ENCODE measurements at regions not wholly inside any gene's neighbourhood (a gene's known extent, or its start where the extent isn't known, plus 50 kb on each side); places are given as distances from the start of the nearest gene placed in this dataset.

DNA sequence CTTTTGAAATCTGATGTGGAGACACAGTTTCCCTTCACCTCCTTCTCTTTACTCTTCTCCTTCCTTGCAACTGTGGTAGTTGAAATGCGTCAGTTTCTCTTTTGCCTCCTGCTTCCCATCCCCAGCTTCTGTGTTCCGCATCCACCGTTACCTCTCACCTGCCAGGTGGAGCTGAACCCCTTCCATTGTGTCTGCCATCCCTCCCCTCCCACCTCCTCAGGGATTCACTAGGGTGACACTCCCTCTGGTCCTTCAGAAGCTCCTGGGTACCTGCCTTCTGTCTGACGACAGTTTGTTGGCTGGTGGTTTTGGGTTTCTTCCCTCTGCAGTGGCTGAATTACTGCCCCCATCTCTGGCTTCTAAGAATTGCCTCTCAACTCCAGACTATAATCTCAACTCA lies 132.1 kb downstream of the SLC24A2 start:
- TF ChIP-seq TAF1 (IDR thresholded peaks at IDR 0.05; ENCODE audit: borderline replicate concordance, insufficient read depth, low read length) (no peak), SIN3A (IDR thresholded peaks at IDR 0.05; ENCODE audit: borderline replicate concordance, insufficient read depth, low read length) (no peak), FOXP2 (optimal IDR thresholded peaks at IDR 0.05; ENCODE audit: borderline replicate concordance, extremely low read depth, extremely low read length, insufficient read depth) (no peak), POLR2AphosphoS5 (IDR thresholded peaks at IDR 0.05; ENCODE audit: low read depth, low read length) (no peak)
- TF ChIP-seq, protein P1, sequence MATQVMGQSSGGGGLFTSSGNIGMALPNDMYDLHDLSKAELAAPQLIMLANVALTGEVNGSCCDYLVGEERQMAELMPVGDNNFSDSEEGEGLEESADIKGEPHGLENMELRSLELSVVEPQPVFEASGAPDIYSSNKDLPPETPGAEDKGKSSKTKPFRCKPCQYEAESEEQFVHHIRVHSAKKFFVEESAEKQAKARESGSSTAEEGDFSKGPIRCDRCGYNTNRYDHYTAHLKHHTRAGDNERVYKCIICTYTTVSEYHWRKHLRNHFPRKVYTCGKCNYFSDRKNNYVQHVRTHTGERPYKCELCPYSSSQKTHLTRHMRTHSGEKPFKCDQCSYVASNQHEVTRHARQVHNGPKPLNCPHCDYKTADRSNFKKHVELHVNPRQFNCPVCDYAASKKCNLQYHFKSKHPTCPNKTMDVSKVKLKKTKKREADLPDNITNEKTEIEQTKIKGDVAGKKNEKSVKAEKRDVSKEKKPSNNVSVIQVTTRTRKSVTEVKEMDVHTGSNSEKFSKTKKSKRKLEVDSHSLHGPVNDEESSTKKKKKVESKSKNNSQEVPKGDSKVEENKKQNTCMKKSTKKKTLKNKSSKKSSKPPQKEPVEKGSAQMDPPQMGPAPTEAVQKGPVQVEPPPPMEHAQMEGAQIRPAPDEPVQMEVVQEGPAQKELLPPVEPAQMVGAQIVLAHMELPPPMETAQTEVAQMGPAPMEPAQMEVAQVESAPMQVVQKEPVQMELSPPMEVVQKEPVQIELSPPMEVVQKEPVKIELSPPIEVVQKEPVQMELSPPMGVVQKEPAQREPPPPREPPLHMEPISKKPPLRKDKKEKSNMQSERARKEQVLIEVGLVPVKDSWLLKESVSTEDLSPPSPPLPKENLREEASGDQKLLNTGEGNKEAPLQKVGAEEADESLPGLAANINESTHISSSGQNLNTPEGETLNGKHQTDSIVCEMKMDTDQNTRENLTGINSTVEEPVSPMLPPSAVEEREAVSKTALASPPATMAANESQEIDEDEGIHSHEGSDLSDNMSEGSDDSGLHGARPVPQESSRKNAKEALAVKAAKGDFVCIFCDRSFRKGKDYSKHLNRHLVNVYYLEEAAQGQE (IDR thresholded peaks at IDR 0.05; ENCODE audit: insufficient read depth in 1 of 2, low read depth in 2 of 2, low read length in 2 of 2) = no peak

DNA sequence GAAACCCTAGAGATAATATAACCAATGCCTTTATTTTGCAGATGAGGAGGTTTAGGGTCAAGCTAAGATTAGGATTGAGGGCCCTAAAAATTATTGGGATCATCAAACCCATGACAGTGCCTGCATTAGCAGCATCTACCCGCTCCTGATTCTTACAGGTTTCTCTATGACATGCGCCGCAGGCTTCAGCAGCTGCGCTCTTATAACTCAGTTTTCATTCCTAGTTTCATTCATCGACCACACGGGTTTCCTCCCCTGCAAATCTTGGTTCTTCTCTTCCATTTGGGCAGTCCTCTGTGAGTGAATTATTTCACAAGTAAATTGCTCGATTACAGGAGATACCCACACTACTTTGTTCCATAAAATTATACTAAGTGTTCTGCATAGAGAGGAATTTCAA lies 137.2 kb downstream of the SLC24A2 start:
- no peak for TF ChIP-seq FOXP2 (optimal IDR thresholded peaks at IDR 0.05; ENCODE audit: borderline replicate concordance, extremely low read depth, extremely low read length, insufficient read depth)
- TF ChIP-seq SIN3A (IDR thresholded peaks at IDR 0.05; ENCODE audit: borderline replicate concordance, insufficient read depth, low read length) = no peak
- TF ChIP-seq, protein P1 (IDR thresholded peaks at IDR 0.05; ENCODE audit: insufficient read depth in 1 of 2, low read depth in 2 of 2, low read length in 2 of 2) = no peak
- no peak for TF ChIP-seq POLR2AphosphoS5 (IDR thresholded peaks at IDR 0.05; ENCODE audit: low read depth, low read length)
- no peak for TF ChIP-seq TAF1 (IDR thresholded peaks at IDR 0.05; ENCODE audit: borderline replicate concordance, insufficient read depth, low read length)

- TF ChIP-seq TAF1 (IDR thresholded peaks at IDR 0.05; ENCODE audit: borderline replicate concordance, insufficient read depth, low read length) (no peak), SIN3A (IDR thresholded peaks at IDR 0.05; ENCODE audit: borderline replicate concordance, insufficient read depth, low read length) (no peak), FOXP2 (optimal IDR thresholded peaks at IDR 0.05; ENCODE audit: borderline replicate concordance, extremely low read depth, extremely low read length, insufficient read depth) (no peak), POLR2AphosphoS5 (IDR thresholded peaks at IDR 0.05; ENCODE audit: low read depth, low read length) (no peak)
- TF ChIP-seq, protein P1 (IDR thresholded peaks at IDR 0.05; ENCODE audit: insufficient read depth in 1 of 2, low read depth in 2 of 2, low read length in 2 of 2) = no peak
Measured at GRCh38 chr9:19650312-19650711, 138.5 kb downstream of the SLC24A2 start.

DNA sequence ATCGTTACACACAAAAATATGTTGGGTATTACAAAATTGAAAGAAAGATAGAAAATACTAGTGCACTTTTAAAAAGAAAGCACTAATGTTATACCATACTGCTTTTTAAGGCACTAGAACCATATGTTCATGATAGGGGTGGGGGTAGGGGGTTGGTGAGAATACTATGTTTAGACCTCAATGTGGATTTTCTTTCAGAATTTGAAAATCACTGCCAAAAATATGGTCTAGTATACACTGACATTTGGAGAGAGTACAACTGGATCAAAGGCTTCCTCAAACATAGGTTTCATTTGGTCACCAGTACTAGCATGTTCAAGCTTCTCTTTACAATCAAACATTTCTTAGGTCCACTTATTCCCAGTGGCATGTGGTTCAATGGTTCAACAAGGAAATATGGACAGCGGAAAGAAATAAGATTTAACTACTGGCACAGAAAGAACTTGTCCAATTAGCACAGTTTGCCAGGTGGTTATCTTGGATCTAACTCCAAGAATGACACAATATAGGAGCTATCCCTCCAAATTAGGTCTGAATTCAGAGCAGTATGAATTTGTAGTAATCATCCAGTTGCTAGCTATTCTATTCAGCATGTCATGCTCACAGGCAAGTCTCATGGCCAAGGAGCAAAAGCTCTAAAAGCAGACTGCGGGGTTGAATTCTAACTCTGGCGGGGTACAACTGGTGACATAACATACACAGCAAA lies 139.3 kb downstream of the SLC24A2 start:
- TF ChIP-seq POLR2AphosphoS5 (IDR thresholded peaks at IDR 0.05; ENCODE audit: low read depth, low read length) = no peak
- no peak for TF ChIP-seq SIN3A (IDR thresholded peaks at IDR 0.05; ENCODE audit: borderline replicate concordance, insufficient read depth, low read length)
- no peak for TF ChIP-seq FOXP2 (optimal IDR thresholded peaks at IDR 0.05; ENCODE audit: borderline replicate concordance, extremely low read depth, extremely low read length, insufficient read depth)
- TF ChIP-seq, protein P1 (IDR thresholded peaks at IDR 0.05; ENCODE audit: insufficient read depth in 1 of 2, low read depth in 2 of 2, low read length in 2 of 2) = no peak
- TF ChIP-seq TAF1 (IDR thresholded peaks at IDR 0.05; ENCODE audit: borderline replicate concordance, insufficient read depth, low read length) = no peak
